ENCODE measurements at regions not wholly inside any gene's neighbourhood (a gene's known extent, or its start where the extent isn't known, plus 50 kb on each side); places are given as distances from the start of the nearest gene placed in this dataset.

- no peak for TF ChIP-seq POLR2A (IDR thresholded peaks at IDR 0.05)
- no peak for TF ChIP-seq CTCF (IDR thresholded peaks at IDR 0.05)
Observed at GRCh38 chr7:67711706-67712105, 715.1 kb downstream of the TYW1 start.
